ENCODE measurements at regions not wholly inside any gene's neighbourhood (a gene's known extent, or its start where the extent isn't known, plus 50 kb on each side); places are given as distances from the start of the nearest gene placed in this dataset.

GRCh38 chr6:40263970-40264369 lies 323.2 kb downstream of the LRFN2 start:
- Histone ChIP-seq H3K27ac (ENCODE audit: low read length) (no peak overlapping the region), H3K36me3 (replicated peaks; ENCODE audit: low read depth, low read length) (no peaks in the 10 kb centered on the region), H3K4me3 (ENCODE audit: low read length) (no peak overlapping the region), H3K27me3 (ENCODE audit: low read depth, low read length) (no peaks in the 10 kb centered on the region), H3K79me2 (ENCODE audit: low read length) (no peaks in the 10 kb centered on the region), H2AFZ (ENCODE audit: low read depth, low read length) (no peak overlapping the region), H3K4me1 (ENCODE audit: low read length) (no peaks in the 10 kb centered on the region), H4K20me1 (ENCODE audit: insufficient read depth, low read length) (no peaks in the 10 kb centered on the region), H3K4me2 (ENCODE audit: low read length) (no peak overlapping the region), H3K9ac (ENCODE audit: low read length) (no peak overlapping the region), H3K9me3 (ENCODE audit: insufficient read depth, low read length) (0 out of 2 replicates have a peak, but pooled peaks cover 3% of the 10 kb centered on the region)
- TF ChIP-seq CTCF (IDR thresholded peaks at IDR 0.05; ENCODE audit: low read depth, low read length) (no peak), EZH2phosphoT487 (IDR thresholded peaks at IDR 0.05; ENCODE audit: low read depth) (no peak)

- H2AFZ ChIP-seq (ENCODE audit: low read depth, low read length) = no peak overlapping the region
- no peak for TF ChIP-seq EZH2phosphoT487 (IDR thresholded peaks at IDR 0.05; ENCODE audit: low read depth)
- TF ChIP-seq CTCF (IDR thresholded peaks at IDR 0.05; ENCODE audit: low read depth, low read length) = no peak
- no peaks in the 10 kb centered on the region for H3K4me1 ChIP-seq (ENCODE audit: low read length)
- H3K27me3 ChIP-seq (ENCODE audit: low read depth, low read length) = no peaks in the 10 kb centered on the region
- H3K9ac ChIP-seq (ENCODE audit: low read length) = no peak overlapping the region
- 0 out of 2 replicates have a peak, but pooled peaks cover 3% of the 10 kb centered on the region for H3K9me3 ChIP-seq (ENCODE audit: insufficient read depth, low read length)
- no peaks in the 10 kb centered on the region for H3K79me2 ChIP-seq (ENCODE audit: low read length)
- H3K4me2 ChIP-seq (ENCODE audit: low read length) = no peak overlapping the region
- H3K27ac ChIP-seq (ENCODE audit: low read length) = no peak overlapping the region
- H3K4me3 ChIP-seq (ENCODE audit: low read length) = no peak overlapping the region
- no peaks in the 10 kb centered on the region for H3K36me3 ChIP-seq (replicated peaks; ENCODE audit: low read depth, low read length)
- H4K20me1 ChIP-seq (ENCODE audit: insufficient read depth, low read length) = no peaks in the 10 kb centered on the region
Measured at GRCh38 chr6:40262363-40262762, 324.8 kb downstream of the LRFN2 start.

- Histone ChIP-seq H3K4me1 (ENCODE audit: low read length) (no peaks in the 10 kb centered on the region), H4K20me1 (ENCODE audit: insufficient read depth, low read length) (no peaks in the 10 kb centered on the region), H3K27ac (ENCODE audit: low read length) (no peak overlapping the region), H2AFZ (ENCODE audit: low read depth, low read length) (no peak overlapping the region), H3K4me3 (ENCODE audit: low read length) (no peak overlapping the region), H3K4me2 (ENCODE audit: low read length) (no peak overlapping the region), H3K9ac (ENCODE audit: low read length) (no peak overlapping the region), H3K36me3 (replicated peaks; ENCODE audit: low read depth, low read length) (no peaks in the 10 kb centered on the region), H3K27me3 (ENCODE audit: low read depth, low read length) (no peaks in the 10 kb centered on the region), H3K9me3 (ENCODE audit: insufficient read depth, low read length) (0 out of 2 replicates have a peak, but pooled peaks cover 3% of the 10 kb centered on the region), H3K79me2 (ENCODE audit: low read length) (no peaks in the 10 kb centered on the region)
- TF ChIP-seq CTCF (IDR thresholded peaks at IDR 0.05; ENCODE audit: low read depth, low read length) (no peak), EZH2phosphoT487 (IDR thresholded peaks at IDR 0.05; ENCODE audit: low read depth) (no peak)
Measured at GRCh38 chr6:40258531-40258930, 324.3 kb upstream of the MOCS1 start.

GRCh38 chr6:40256831-40257230 lies 322.6 kb upstream of the MOCS1 start:
- no peak overlapping the region for H3K27ac ChIP-seq (ENCODE audit: low read length)
- no peak overlapping the region for H3K9ac ChIP-seq (ENCODE audit: low read length)
- H3K79me2 ChIP-seq (ENCODE audit: low read length) = no peaks in the 10 kb centered on the region
- H3K27me3 ChIP-seq (ENCODE audit: low read depth, low read length) = no peaks in the 10 kb centered on the region
- H3K4me2 ChIP-seq (ENCODE audit: low read length) = no peak overlapping the region
- H2AFZ ChIP-seq (ENCODE audit: low read depth, low read length) = no peak overlapping the region
- no peaks in the 10 kb centered on the region for H3K36me3 ChIP-seq (replicated peaks; ENCODE audit: low read depth, low read length)
- H3K4me1 ChIP-seq (ENCODE audit: low read length) = peaks cover 16% of the 10 kb centered on the region
- no peak overlapping the region for H3K4me3 ChIP-seq (ENCODE audit: low read length)
- H3K9me3 ChIP-seq (ENCODE audit: insufficient read depth, low read length) = 0 out of 2 replicates have a peak, but pooled peaks cover 3% of the 10 kb centered on the region
- TF ChIP-seq EZH2phosphoT487 (IDR thresholded peaks at IDR 0.05; ENCODE audit: low read depth) (no peak), CTCF (IDR thresholded peaks at IDR 0.05; ENCODE audit: low read depth, low read length) (no peak)
- H4K20me1 ChIP-seq (ENCODE audit: insufficient read depth, low read length) = no peaks in the 10 kb centered on the region
